GM21526 (cell line): ENCODE measurements at regions not wholly inside any gene's neighbourhood (a gene's known extent, or its start where the extent isn't known, plus 50 kb on each side); places are given as distances from the start of the nearest gene placed in this dataset.

Source experiments
- ATAC-seq: cut with Tn5 transposase; IDR thresholded peaks from one replicate; pipeline ENCODE4 v1.9.1; 2021; ENCODE audit warnings: moderate library complexity; ENCODE audit not compliant: unreplicated experiment, low FRiP score

- ATAC-seq: no peak
Measured at GRCh38 chr2:832635-833034, 118.0 kb upstream of the SNTG2 start.

- ATAC-seq: no peak
Measured at GRCh38 chr2:831622-832021, 119.0 kb upstream of the SNTG2 start.

GRCh38 chr2:831225-831536 lies 119.5 kb upstream of the SNTG2 start:
- ATAC-seq: no peak

- no peak for ATAC-seq
Measured at GRCh38 chr2:830419-831224, 120.0 kb upstream of the SNTG2 start.

- no peak for ATAC-seq
Measured at GRCh38 chr2:829047-829446, 121.6 kb upstream of the SNTG2 start.

- ATAC-seq: no peak
Measured at GRCh38 chr2:824954-825353, 125.7 kb upstream of the SNTG2 start.

GRCh38 chr2:824524-824923 lies 126.1 kb upstream of the SNTG2 start:
- no peak for ATAC-seq

- no peak for ATAC-seq
Measured at GRCh38 chr2:821546-821945, 129.1 kb upstream of the SNTG2 start.

GRCh38 chr2:819601-820000 lies 131.0 kb upstream of the SNTG2 start:
- ATAC-seq: no peak

- no peak for ATAC-seq
Measured at GRCh38 chr2:819121-819520, 131.5 kb upstream of the SNTG2 start.

- ATAC-seq: no peak
Measured at GRCh38 chr2:817336-818015, 133.2 kb upstream of the SNTG2 start.

- ATAC-seq: no peak
Measured at GRCh38 chr2:816278-816677, 134.4 kb upstream of the SNTG2 start.

- no peak for ATAC-seq
Measured at GRCh38 chr2:810397-810796, 133.2 kb upstream of the TMEM18 start.

- ATAC-seq: no peak
Measured at GRCh38 chr2:807300-807699, 130.1 kb upstream of the TMEM18 start.

- no peak for ATAC-seq
Measured at GRCh38 chr2:805664-806063, 128.5 kb upstream of the TMEM18 start.

- no peak for ATAC-seq
Measured at GRCh38 chr2:797993-798392, 120.8 kb upstream of the TMEM18 start.

GRCh38 chr2:797556-797955 lies 120.3 kb upstream of the TMEM18 start:
- ATAC-seq: no peak

- ATAC-seq: no peak
Measured at GRCh38 chr2:796141-796985, 119.2 kb upstream of the TMEM18 start.

GRCh38 chr2:795531-796041 lies 118.4 kb upstream of the TMEM18 start:
- ATAC-seq: no peak

- ATAC-seq: no peak
Measured at GRCh38 chr2:794554-795241, 117.5 kb upstream of the TMEM18 start.

GRCh38 chr2:793236-793635 lies 116.0 kb upstream of the TMEM18 start:
- no peak for ATAC-seq
